ACHN (cell line): ENCODE measurements at regions not wholly inside any gene's neighbourhood (a gene's known extent, or its start where the extent isn't known, plus 50 kb on each side); places are given as distances from the start of the nearest gene placed in this dataset.
"Not testable (repeated sequence)": the region's sequence is repeated elsewhere in the genome, so short reads cannot be mapped to it uniquely, and the experiment has no call there.

Experiments
- DNase-seq: peaks from one replicate; pipeline ENCODE4 v3.0.0-alpha.2; 2015
- in situ Hi-C: cut with HindIII; loops from 2 replicates; pipeline ENCODE4 v1.10.0; 2017; ENCODE audit warnings: low sequenced_read_pairs, low pct_ligation_motif_present, low pct_unique_long_range_greater_than_20kb

DNA sequence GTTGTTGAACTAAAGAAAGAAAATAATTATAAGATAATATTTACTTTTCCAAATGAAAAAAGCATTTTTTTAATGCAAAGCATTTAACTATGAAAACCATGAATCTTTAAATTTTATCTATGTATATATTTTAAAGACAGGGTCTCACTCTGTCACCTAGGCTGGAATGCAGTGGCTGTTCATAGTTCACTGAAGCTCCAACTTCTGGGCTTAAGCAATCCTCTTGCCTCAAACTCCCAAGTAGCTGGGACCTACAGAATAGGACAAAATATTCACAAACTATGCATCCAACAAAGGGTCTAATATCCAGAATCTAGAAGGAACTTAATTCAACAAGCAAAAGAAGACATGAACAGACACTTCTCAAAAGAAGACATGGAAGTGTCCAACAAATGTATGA, 55.9 kb upstream of the ALB start:
- no peak for DNase-seq
- in situ Hi-C loops, result no loop called here

DNA sequence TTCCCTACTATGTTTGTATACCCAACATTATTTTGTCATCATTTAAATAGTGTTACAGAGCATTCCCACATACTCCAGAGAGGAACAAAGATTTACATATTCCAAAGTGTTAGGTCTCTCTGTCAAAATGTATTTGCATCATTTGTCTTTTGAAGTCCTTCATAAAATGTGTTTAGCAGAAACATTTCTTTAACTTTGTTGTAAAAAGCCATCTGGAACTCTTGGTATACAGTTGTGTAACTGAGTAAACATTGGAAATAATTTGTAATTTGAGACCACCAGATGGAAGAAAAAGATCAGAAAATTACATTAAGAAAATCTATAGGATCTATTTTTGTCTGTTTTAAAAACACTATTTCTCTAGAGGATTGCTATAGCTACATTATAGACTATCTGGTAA, 56.6 kb upstream of the ALB start:
- in situ Hi-C loops, result no loop called here
- DNase-seq, result no peak

DNA sequence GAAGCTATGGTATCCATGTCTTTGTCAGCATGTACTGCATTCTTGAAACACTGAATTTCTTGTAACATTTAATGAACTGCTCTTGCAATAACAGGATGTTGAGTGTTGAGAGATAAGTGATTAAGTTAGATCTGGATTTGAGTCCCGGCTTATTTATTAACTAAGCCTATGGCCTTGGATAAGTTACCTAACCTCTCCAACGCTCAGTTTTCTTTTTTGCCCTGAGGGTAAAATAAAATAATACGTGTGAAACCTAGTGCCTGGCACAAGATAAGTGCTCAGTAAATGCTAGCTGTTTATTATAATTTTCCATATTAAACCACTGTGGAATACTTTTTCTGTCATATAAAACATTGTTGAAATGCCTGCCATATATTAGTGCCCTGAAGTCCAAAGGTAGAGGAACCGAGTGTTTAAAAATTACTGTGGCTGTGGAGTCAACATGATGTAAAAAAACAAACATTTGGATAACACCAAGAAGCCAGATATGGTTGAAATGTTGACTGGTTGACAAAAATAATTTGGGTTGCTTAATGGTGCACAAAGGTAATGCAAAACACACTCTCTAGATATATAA, 58.6 kb upstream of the ALB start:
- in situ Hi-C loops, result no loop called here
- peak; percentile 28 for DNase-seq

DNA sequence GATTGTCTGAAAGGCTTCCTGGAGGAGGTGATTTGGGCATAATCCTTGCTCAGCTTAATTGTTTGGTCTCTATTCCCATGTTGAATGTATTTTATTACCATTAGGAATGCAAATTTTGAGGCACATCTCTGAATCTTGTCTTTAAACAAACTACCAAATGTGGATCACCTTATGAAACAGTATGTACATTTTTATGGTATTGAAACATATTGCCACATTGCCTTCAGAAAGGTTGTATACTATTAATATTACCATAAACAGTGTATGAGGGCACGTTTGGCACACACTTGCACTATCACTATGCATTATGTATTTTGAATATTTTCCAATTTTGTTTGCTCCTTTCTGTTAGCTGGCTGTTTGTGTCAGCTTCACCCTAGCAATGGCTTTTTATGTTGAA, 60.0 kb upstream of the ALB start:
- DNase-seq, result no peak
- in situ Hi-C loops, result no loop called here

DNA sequence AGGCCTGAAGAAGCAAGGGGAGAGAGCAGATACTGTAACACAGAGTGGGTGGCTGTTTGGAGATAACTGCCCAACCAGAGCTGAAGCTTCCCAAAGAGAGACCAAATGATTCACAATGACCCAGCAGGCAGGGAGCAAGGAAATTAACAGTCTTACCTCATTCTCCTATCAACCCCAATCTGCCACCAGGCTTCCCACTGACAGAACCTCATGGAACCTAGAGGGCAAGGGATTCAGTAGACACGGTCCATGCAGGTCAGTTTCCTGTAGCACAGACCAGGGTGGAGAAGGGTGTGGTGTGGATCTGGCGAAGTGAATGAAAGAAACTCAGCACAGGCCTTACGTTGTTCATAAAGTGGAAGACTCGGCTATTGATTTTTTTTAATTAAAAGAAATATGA, 60.7 kb upstream of the ALB start:
- in situ Hi-C loops, result no loop called here
- DNase-seq, result no peak

DNA sequence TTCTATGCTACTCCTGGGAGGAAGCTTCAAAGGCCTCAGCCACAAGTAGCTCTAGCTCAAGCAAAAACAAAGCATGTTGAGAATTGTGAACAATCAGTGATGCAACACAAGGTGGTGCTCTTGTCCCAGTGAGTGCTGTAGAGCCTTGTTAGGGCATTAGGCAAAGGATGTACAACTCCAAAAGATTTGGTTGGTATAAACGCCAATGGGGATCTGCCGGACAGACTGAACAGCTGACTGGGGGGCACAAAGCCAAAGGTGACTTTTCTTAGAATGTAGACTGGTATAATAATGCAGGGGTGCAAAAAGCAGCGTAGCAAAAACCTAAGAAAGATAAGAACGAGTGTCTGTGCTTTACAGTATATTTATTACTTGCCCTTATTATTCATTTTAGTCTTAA, 62.6 kb upstream of the ALB start:
- DNase-seq, result peak; percentile 60
- in situ Hi-C loops, result no loop called here

DNA sequence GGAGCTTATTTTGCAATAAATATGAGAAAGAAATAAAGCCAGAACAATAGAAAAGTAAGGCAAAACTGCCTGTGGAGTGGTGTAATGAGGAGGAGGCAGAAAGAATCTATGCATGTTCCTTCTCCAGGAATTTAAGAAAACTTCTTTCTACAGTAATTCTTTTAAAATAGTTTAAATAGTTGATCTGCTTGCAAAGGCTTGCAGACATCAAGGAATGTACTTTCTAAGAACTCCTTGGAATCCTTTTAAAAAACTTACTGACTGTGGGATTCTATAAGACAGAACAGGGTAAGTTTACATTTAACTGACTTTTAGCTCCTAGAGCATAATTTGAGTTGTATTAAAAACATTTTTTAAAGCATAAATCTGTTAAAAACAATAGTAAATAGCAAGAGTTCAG, 63.2 kb upstream of the ALB start:
- no peak for DNase-seq
- in situ Hi-C loops, result no loop called here

DNA sequence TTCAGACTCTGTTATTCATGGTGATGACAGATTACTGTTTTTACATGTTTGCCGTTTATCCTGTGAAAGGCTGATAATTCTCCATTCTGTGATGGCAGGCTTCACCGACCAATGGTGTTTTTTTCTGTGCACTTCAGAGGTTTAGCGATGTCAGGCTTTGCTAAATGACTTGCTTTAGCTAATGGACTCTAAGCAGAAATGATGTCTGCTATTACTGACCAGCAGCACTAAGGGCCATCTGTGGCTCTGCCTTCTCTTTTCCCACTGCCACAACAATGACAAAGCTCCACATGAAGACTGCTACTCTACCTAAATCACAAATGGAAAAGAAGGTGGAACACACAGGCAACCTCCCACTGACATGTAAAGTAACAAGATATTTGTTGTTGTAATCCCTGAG, 68.4 kb upstream of the ALB start:
- DNase-seq, result no peak
- in situ Hi-C loops, result no loop called here

DNA sequence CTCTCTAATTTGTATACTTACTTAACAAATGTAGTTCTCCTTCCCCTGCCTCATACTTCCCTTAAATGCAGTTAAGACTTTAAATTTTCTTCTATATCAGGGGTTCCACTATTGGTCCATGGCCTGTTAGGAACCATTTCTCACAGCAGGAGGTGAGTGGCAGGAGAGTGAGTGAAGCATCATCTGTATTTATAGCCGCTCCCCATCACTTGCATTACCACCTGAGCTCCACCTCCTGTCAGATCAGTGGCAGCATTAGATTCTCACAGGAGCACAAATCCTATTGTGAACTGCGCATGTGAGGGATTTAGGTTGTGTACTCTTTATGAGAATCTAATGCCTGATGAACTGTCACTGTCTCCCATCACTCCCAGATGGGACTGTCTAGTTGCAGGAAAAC, 72.1 kb upstream of the ALB start:
- in situ Hi-C loops, DNase-seq: not testable (repeated sequence)

DNA sequence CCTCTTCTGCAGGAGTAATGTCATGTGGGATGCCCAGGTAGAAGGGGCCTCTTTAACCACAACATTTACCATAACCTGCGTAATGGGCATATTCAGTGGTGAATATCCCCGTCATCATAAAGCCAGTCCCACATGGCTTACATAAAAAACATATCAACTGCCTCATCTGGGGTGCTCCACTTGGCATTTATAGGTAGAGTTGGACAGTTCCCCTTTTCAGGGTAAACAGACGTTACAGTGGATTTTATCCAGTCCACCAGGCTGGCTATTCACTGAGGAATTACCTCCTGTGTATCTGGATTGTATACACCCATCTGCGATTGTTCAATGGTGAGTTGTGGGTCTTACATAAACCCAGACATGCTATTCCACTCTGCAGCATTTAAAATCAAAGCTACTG, 70.7 kb upstream of the ANKRD17 start:
- no peak for DNase-seq
- in situ Hi-C loops, result no loop called here

DNA sequence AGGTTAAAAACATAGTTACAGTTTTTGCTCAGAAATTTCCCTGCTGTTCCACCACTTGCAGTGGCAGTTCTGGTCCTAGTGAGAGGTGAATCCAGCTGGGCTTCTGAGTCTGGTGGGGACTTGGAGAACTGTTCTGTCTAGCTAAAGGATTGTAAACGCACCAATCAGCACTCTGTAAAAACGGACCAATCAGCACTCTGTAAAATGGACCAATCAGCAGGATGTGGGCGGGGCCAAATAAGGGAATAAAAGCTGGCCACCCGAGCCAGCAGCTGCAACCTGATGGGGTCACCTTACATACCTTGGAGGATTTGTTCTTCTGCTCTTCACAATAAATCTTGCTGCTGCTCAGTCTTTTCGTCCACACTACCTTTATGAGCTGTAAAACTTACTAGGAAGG, 67.2 kb upstream of the ANKRD17 start:
- in situ Hi-C loops, DNase-seq: not testable (repeated sequence)

DNA sequence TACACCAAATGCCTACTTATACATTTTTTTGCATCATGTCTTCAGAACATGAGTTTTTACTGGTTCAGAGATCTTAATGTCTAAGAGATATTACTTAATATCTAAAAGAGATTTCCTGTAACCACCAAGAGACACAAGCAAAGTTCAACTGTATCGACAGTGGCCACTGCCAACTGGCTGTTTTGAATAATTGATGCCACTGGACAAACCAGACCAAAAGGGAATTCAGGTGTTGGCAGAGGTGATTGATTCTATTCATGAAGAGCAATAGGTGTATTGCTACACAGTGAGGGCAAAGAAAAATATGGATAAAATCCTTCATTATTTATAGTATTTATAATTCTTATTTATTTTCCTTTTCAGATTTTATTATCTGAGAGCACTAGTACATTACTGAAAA, 58.5 kb upstream of the ANKRD17 start:
- no peak for DNase-seq
- in situ Hi-C loops, result no loop called here

DNA sequence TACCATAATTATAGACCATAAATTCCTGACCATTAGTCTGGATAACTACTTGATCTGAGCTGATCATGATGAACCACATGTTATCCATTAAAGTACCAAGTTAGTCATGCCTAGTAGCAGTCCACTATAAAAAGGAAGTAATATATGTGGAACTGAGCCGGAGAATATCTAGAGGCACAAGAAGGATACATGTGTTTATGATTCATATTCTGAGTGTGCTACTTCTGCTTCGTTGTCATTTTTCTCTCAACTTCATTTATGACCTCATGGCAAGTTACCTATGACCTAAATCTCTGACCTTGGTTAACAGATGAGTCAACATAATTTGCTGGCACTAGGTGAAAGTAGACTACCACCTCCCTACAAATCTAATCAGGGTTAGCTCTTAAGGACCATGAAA, 56.5 kb upstream of the ANKRD17 start:
- in situ Hi-C loops, result no loop called here
- DNase-seq, result no peak

DNA sequence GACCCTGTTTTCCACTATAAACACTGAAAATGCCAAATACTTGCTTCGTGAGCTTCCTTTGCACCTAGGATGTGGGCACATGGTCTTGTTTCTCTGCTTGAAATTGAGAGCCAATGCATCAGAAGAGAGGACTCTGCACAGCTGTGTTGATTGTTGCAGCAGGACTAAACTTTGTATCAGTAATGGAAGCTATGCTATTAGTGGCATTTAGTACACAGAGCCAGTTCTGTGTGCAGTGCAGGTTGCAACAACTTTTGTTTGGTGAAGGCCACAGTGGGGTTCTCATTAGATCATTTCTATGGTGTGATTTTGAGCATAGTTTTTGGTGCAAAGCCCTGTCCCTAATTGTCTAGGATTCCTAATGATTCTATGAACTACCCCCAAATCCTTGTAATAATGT, 54.4 kb upstream of the ANKRD17 start:
- no peak for DNase-seq
- in situ Hi-C loops, result no loop called here

DNA sequence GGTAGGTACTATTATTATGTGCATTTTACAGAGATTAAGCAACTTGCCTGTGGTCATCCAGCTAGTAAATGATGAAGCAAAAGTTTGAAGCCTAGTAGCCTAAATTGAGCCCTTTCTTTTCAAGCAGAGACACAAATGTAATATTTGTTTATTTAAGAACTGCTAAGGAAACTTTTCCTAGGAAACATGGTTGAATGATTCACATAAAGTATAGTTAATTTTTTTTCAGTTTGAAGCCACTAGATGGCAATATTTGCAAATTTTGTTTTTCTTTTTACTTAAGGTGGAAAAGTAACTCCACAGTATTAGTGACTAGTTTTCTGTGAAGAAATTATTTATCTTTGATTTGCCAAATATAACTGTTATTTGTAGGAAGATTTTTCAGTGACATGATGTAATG, 52.8 kb upstream of the ANKRD17 start:
- peak; percentile 51 for DNase-seq
- in situ Hi-C loops, result no loop called here

DNA sequence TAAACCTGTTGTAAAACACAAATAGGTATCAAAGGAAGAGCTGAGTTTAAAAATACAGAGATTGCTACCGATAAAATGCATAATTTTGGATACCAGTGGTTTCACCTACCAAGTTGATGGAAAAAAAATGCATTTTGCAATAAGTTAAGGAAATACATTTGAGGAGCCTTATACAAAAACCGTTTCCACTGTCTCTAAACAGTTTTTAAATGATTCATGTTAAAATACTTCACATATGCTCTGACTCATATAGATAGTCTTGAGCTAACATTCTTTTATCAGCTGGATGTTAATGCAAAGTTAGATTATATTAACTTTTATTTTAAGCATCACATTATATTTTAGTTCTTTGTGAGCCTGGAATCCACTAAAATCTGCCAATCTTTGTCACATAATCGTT, 50.6 kb upstream of the ANKRD17 start:
- in situ Hi-C loops, result no loop called here
- no peak for DNase-seq
